Hepatocyte (in vitro differentiated cells): ENCODE measurements at regions not wholly inside any gene's neighbourhood (a gene's known extent, or its start where the extent isn't known, plus 50 kb on each side); places are given as distances from the start of the nearest gene placed in this dataset.

Experiments
- DNase-seq: peaks from one replicate; pipeline ENCODE4 v3.0.0-alpha.2; 2016; ENCODE audit warnings: low spot score
- H2AFZ ChIP-seq: fragments of 200-600 bp; sonication (generic); 2 replicates; pipeline ENCODE4 v1.6.0; 2016; ENCODE audit warnings: antibody characterized with exemption, mild to moderate bottlenecking
- H3K27ac ChIP-seq: fragments of 200-600 bp; sonication (generic); 2 replicates; pipeline ENCODE4 v1.5.1; 2016; ENCODE audit warnings: mild to moderate bottlenecking
- H3K27me3 ChIP-seq: fragments of 200-600 bp; sonication (generic); 2 replicates; pipeline ENCODE4 v1.6.1; 2016
- H3K36me3 ChIP-seq: fragments of 200-600 bp; sonication (generic); replicated peaks from 2 replicates; pipeline ENCODE4 v1.5.1; 2016; ENCODE audit warnings: low read depth; ENCODE audit not compliant: insufficient read depth
- H3K4me1 ChIP-seq: fragments of 200-600 bp; sonication (generic); 2 replicates; pipeline ENCODE4 v1.5.1; 2016; ENCODE audit warnings: mild to moderate bottlenecking, moderate library complexity; ENCODE audit not compliant: insufficient read depth
- H3K4me2 ChIP-seq: fragments of 200-600 bp; sonication (generic); 2 replicates; pipeline ENCODE4 v1.6.0; 2016
- H3K4me3 ChIP-seq: fragments of 200-600 bp; sonication (generic); 2 replicates; pipeline ENCODE4 v1.5.1; 2016; ENCODE audit warnings: mild to moderate bottlenecking
- H3K79me2 ChIP-seq: fragments of 200-600 bp; sonication (generic); 2 replicates; pipeline ENCODE4 v1.6.0; 2017; ENCODE audit warnings: mild to moderate bottlenecking
- H3K9me2 ChIP-seq: fragments of 200-600 bp; sonication (generic); replicated peaks from 2 replicates; pipeline ENCODE4 v1.6.0; 2017; ENCODE audit warnings: mild to moderate bottlenecking; ENCODE audit not compliant: insufficient read depth
- H3K9me3 ChIP-seq: fragments of 200-600 bp; sonication (generic); 2 replicates; pipeline ENCODE4 v1.5.1; 2016; ENCODE audit warnings: low read depth, mild to moderate bottlenecking
- H4K20me1 ChIP-seq: fragments of 200-600 bp; sonication (generic); 2 replicates; pipeline ENCODE4 v1.6.0; 2016; ENCODE audit warnings: mild to moderate bottlenecking; ENCODE audit not compliant: insufficient read depth, poor library complexity, severe bottlenecking
- CTCF ChIP-seq: fragments of 200-600 bp; sonication (generic); IDR thresholded peaks from 2 replicates; pipeline ENCODE4 v1.5.1; 2016; ENCODE audit warnings: antibody characterized with exemption, mild to moderate bottlenecking; ENCODE audit not compliant: poor library complexity
- EZH2 ChIP-seq: fragments of 200-600 bp; sonication (generic); IDR thresholded peaks from 2 replicates; pipeline ENCODE4 v1.6.1; 2016; ENCODE audit warnings: antibody characterized with exemption, mild to moderate bottlenecking, borderline replicate concordance
- EZH2phosphoT487 ChIP-seq: fragments of 200-600 bp; sonication (generic); IDR thresholded peaks from one replicate; pipeline ENCODE4 v1.6.1; 2018; ENCODE audit warnings: antibody characterized with exemption, mild to moderate bottlenecking, low read depth, moderate library complexity; ENCODE audit not compliant: unreplicated experiment, severe bottlenecking
- WGBS: methylation state at CpG from one replicate; pipeline ENCODE4 v1.1.6; 2016; ENCODE audit warnings: low lambda C conversion rate; ENCODE audit errors: missing lambda C conversion rate; 5-methylcytosine and 5-hydroxymethylcytosine counted together

GRCh38 chr1:209446356-209446755 is 137.2 kb upstream of the CAMK1G start:
- WGBS = 100% methylated on average over 1 of the region's 1 CpG
- no peak overlapping the region for H3K4me2 ChIP-seq
- H3K79me2 ChIP-seq = no peaks in the 10 kb centered on the region
- H3K36me3 ChIP-seq = no peaks in the 10 kb centered on the region
- no peak overlapping the region for H3K27ac ChIP-seq
- H3K9me2 ChIP-seq = no peaks in the 10 kb centered on the region
- H2AFZ ChIP-seq = no peak overlapping the region
- no peaks in the 10 kb centered on the region for H3K4me1 ChIP-seq
- no peaks in the 10 kb centered on the region for H3K9me3 ChIP-seq
- H3K4me3 ChIP-seq = no peak overlapping the region
- no peaks in the 10 kb centered on the region for H3K27me3 ChIP-seq
- DNase-seq = no peak
- TF ChIP-seq EZH2phosphoT487 (no peak), EZH2 (no peak), CTCF (no peak)
- no peaks in the 10 kb centered on the region for H4K20me1 ChIP-seq

DNA sequence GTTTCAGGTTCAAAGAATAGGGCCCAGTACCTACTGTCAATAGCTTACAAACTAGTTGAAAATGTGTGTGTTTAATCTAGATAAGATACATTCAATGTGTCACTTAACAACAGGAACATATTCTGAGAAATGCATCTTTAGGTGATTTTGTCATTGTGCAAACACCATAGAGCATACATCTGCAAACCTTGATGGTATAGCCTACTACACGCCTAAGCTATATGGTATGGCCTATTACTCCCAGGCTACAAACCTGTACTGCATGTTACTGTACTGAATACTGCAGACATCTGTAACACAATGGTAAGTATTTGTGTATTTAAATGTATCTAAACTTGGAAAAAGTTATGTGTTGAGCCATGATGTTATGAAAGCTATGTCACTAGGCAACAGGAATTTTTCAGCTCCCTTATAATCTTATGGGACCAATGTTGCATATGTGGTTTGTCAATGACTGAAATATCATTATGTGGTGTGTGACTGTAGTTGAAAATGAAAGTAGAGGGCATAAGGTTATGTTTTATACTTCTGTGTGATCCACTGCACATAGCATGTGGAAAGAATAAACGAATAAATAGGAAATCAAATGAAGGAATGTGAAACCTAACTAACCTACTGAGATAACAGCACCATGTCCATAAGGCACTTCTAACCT is 129.0 kb upstream of the CAMK1G start:
- Histone ChIP-seq H3K27ac (no peak overlapping the region), H3K4me2 (no peak overlapping the region), H3K9me2 (no peaks in the 10 kb centered on the region), H3K79me2 (no peaks in the 10 kb centered on the region), H3K4me1 (no peaks in the 10 kb centered on the region), H4K20me1 (no peaks in the 10 kb centered on the region), H3K27me3 (no peaks in the 10 kb centered on the region), H3K9me3 (no peaks in the 10 kb centered on the region), H3K36me3 (no peaks in the 10 kb centered on the region), H3K4me3 (no peak overlapping the region), H2AFZ (no peak overlapping the region)
- 89% methylated on average over 2 of the region's 2 CpGs for WGBS
- TF ChIP-seq EZH2 = no peak
- TF ChIP-seq CTCF = no peak
- TF ChIP-seq EZH2phosphoT487 = no peak
- no peak for DNase-seq

DNA sequence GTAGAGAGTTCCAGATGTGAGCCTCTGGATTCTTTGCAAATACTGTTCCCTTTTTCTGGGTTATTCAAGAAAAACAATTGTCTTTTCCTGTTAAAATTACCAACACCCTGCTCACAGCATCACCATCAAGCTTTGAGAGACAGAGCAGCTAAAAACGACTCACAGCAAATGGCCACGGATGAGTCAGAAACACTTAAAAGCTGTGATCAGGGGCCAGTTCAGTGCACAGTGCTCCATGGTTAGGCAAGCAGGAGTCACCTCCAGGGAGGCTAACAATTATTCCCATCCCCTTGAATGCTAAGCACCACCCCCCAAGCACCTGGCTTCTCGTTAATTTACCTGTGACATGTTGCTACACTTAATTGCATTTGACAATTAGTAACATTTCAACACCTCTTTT is 128.4 kb upstream of the CAMK1G start:
- Histone ChIP-seq H4K20me1 (no peaks in the 10 kb centered on the region), H3K9me2 (no peaks in the 10 kb centered on the region), H3K4me2 (no peak overlapping the region), H3K27ac (no peak overlapping the region), H3K4me1 (no peaks in the 10 kb centered on the region), H2AFZ (no peak overlapping the region), H3K27me3 (no peaks in the 10 kb centered on the region), H3K79me2 (no peaks in the 10 kb centered on the region), H3K36me3 (no peaks in the 10 kb centered on the region), H3K9me3 (no peaks in the 10 kb centered on the region), H3K4me3 (no peak overlapping the region)
- WGBS = 41% methylated on average over 3 of the region's 3 CpGs
- TF ChIP-seq CTCF (no peak), EZH2phosphoT487 (no peak), EZH2 (no peak)
- DNase-seq = no peak
